ENCODE measurements at regions not wholly inside any gene's neighbourhood (a gene's known extent, or its start where the extent isn't known, plus 50 kb on each side); places are given as distances from the start of the nearest gene placed in this dataset.

- Histone ChIP-seq H3K4me3 (ENCODE audit: low read depth, low read length, poor library complexity, severe bottlenecking) (no peak overlapping the region), H3K9me3 (ENCODE audit: low read depth, low read length, poor library complexity, severe bottlenecking) (peaks cover under 1% of the 10 kb centered on the region), H3K27me3 (replicated peaks; ENCODE audit: insufficient read depth, low read depth, low read length, poor library complexity) (peaks cover 12% of the 10 kb centered on the region), H3K27ac (ENCODE audit: low read depth, low read length, poor library complexity, severe bottlenecking) (no peak overlapping the region), H3K36me3 (ENCODE audit: insufficient read depth, low read length, poor library complexity, severe bottlenecking) (no peaks in the 10 kb centered on the region), H3K4me1 (ENCODE audit: insufficient read depth, low read length, poor library complexity, severe bottlenecking) (no peaks in the 10 kb centered on the region)
- ChIA-PET CTCF (no interaction called here), POLR2A (ENCODE audit: low non-redundant PET) (no interaction called here)
- BruUV-seq (replicated peaks): no TSS peak
- TF ChIP-seq CTCF (conservative IDR thresholded peaks at IDR 0.05; ENCODE audit: low read depth, low read length): no peak
- no peak for TF ChIP-seq EZH2 (IDR thresholded peaks at IDR 0.05; ENCODE audit: borderline replicate concordance, low read depth, low read length, poor library complexity, severe bottlenecking)
- no peak for DNase-seq (ENCODE audit: low spot score)
- intact Hi-C loops (cut with micrococcal nuclease; ENCODE audit: unreplicated experiment): no loop called here
Observed at GRCh38 chr13:111568290-111568689, 247.8 kb downstream of the TEX29 start.

GRCh38 chr13:111570911-111571310 lies 250.5 kb downstream of the TEX29 start:
- no TSS peak for BruUV-seq (replicated peaks)
- CTCF ChIA-PET: no interaction called here
- Histone ChIP-seq H3K9me3 (ENCODE audit: low read depth, low read length, poor library complexity, severe bottlenecking) (peaks cover 17% of the 10 kb centered on the region), H3K27me3 (replicated peaks; ENCODE audit: insufficient read depth, low read depth, low read length, poor library complexity) (peaks cover 4% of the 10 kb centered on the region), H3K4me1 (ENCODE audit: insufficient read depth, low read length, poor library complexity, severe bottlenecking) (no peaks in the 10 kb centered on the region), H3K36me3 (ENCODE audit: insufficient read depth, low read length, poor library complexity, severe bottlenecking) (no peaks in the 10 kb centered on the region), H3K4me3 (ENCODE audit: low read depth, low read length, poor library complexity, severe bottlenecking) (no peak overlapping the region), H3K27ac (ENCODE audit: low read depth, low read length, poor library complexity, severe bottlenecking) (no peak overlapping the region)
- POLR2A ChIA-PET (ENCODE audit: low non-redundant PET): no interaction called here
- intact Hi-C loops (cut with micrococcal nuclease; ENCODE audit: unreplicated experiment): no loop called here
- TF ChIP-seq CTCF (conservative IDR thresholded peaks at IDR 0.05; ENCODE audit: low read depth, low read length) (no peak), EZH2 (IDR thresholded peaks at IDR 0.05; ENCODE audit: borderline replicate concordance, low read depth, low read length, poor library complexity, severe bottlenecking) (no peak)
- DNase-seq (ENCODE audit: low spot score): no peak

- BruUV-seq (replicated peaks): no TSS peak
- no peaks in the 10 kb centered on the region for H3K4me1 ChIP-seq (ENCODE audit: insufficient read depth, low read length, poor library complexity, severe bottlenecking)
- ChIA-PET POLR2A (ENCODE audit: low non-redundant PET) (no interaction called here), CTCF (no interaction called here)
- intact Hi-C loops (cut with micrococcal nuclease; ENCODE audit: unreplicated experiment): no loop called here
- H3K27me3 ChIP-seq (replicated peaks; ENCODE audit: insufficient read depth, low read depth, low read length, poor library complexity): peaks cover 9% of the 10 kb centered on the region
- TF ChIP-seq CTCF (conservative IDR thresholded peaks at IDR 0.05; ENCODE audit: low read depth, low read length): no peak
- no peak for TF ChIP-seq EZH2 (IDR thresholded peaks at IDR 0.05; ENCODE audit: borderline replicate concordance, low read depth, low read length, poor library complexity, severe bottlenecking)
- peaks cover 17% of the 10 kb centered on the region for H3K9me3 ChIP-seq (ENCODE audit: low read depth, low read length, poor library complexity, severe bottlenecking)
- H3K36me3 ChIP-seq (ENCODE audit: insufficient read depth, low read length, poor library complexity, severe bottlenecking): no peaks in the 10 kb centered on the region
- no peak overlapping the region for H3K27ac ChIP-seq (ENCODE audit: low read depth, low read length, poor library complexity, severe bottlenecking)
- DNase-seq (ENCODE audit: low spot score): no peak
- H3K4me3 ChIP-seq (ENCODE audit: low read depth, low read length, poor library complexity, severe bottlenecking): no peak overlapping the region
Observed at GRCh38 chr13:111572956-111573761, 252.7 kb downstream of the TEX29 start.
